GM23248 (cell line): ENCODE measurements at regions not wholly inside any gene's neighbourhood (a gene's known extent, or its start where the extent isn't known, plus 50 kb on each side); places are given as distances from the start of the nearest gene placed in this dataset.

Source experiments
- DNase-seq: peaks from one replicate; pipeline ENCODE4 v3.0.0-alpha.2; 2015
- H2AFZ ChIP-seq: fragments of 200-600 bp; sonication (generic); 2 replicates; pipeline ENCODE4 v1.6.1; 2016; ENCODE audit warnings: antibody characterized with exemption
- H3F3A ChIP-seq: fragments of 200-600 bp; sonication (generic); 2 replicates; pipeline ENCODE4 v1.6.1; 2016; ENCODE audit warnings: mild to moderate bottlenecking, antibody characterized with exemption, mixed run types; ENCODE audit not compliant: insufficient read depth
- H3K27ac ChIP-seq: fragments of 200-600 bp; sonication (generic); 2 replicates; pipeline ENCODE4 v1.5.1; 2016; ENCODE audit warnings: mild to moderate bottlenecking
- H3K27me3 ChIP-seq: fragments of 200-600 bp; sonication (generic); replicated peaks from 2 replicates; pipeline ENCODE4 v1.6.1; 2016; ENCODE audit warnings: mild to moderate bottlenecking; ENCODE audit not compliant: insufficient read depth
- H3K36me3 ChIP-seq: fragments of 200-600 bp; sonication (generic); 2 replicates; pipeline ENCODE4 v1.6.1; 2016; ENCODE audit warnings: low read depth, mild to moderate bottlenecking
- H3K4me1 ChIP-seq: fragments of 200-600 bp; sonication (generic); 2 replicates; pipeline ENCODE4 v1.6.1; 2016; ENCODE audit warnings: mild to moderate bottlenecking; ENCODE audit not compliant: insufficient read depth
- H3K4me2 ChIP-seq: fragments of 200-600 bp; sonication (generic); one replicate; pipeline ENCODE4 v1.6.1; 2016; ENCODE audit warnings: mild to moderate bottlenecking; ENCODE audit not compliant: unreplicated experiment
- H3K4me3 ChIP-seq: fragments of 200-600 bp; sonication (generic); 2 replicates; pipeline ENCODE4 v1.5.1; 2016; ENCODE audit warnings: mild to moderate bottlenecking
- H3K79me2 ChIP-seq: fragments of 200-600 bp; sonication (generic); 2 replicates; pipeline ENCODE4 v1.6.1; 2016; ENCODE audit warnings: mild to moderate bottlenecking; ENCODE audit not compliant: insufficient read depth
- H3K9ac ChIP-seq: fragments of 200-600 bp; sonication (generic); 2 replicates; pipeline ENCODE4 v1.6.1; 2016; ENCODE audit warnings: mild to moderate bottlenecking
- H3K9me2 ChIP-seq: fragments of 200-600 bp; sonication (generic); 2 replicates; pipeline ENCODE4 v1.6.1; 2016; ENCODE audit warnings: mixed run types, mild to moderate bottlenecking, moderate library complexity; ENCODE audit not compliant: insufficient read depth
- H3K9me3 ChIP-seq: fragments of 200-600 bp; sonication (generic); one replicate; pipeline ENCODE4 v1.6.1; 2017; ENCODE audit warnings: low read depth
- H4K20me1 ChIP-seq: fragments of 200-600 bp; sonication (generic); 2 replicates; pipeline ENCODE4 v1.6.0; 2016; ENCODE audit not compliant: insufficient read depth
- EZH2 ChIP-seq: fragments of 200-600 bp; sonication (generic); IDR thresholded peaks from 2 replicates; pipeline ENCODE4 v1.6.1; 2018; ENCODE audit warnings: antibody characterized with exemption, mild to moderate bottlenecking; ENCODE audit not compliant: insufficient read depth, poor library complexity, severe bottlenecking
- EZH2phosphoT487 ChIP-seq: fragments of 200-600 bp; sonication (generic); IDR thresholded peaks from 2 replicates; pipeline ENCODE4 v1.6.1; 2018; ENCODE audit warnings: antibody characterized with exemption, moderate library complexity, mild to moderate bottlenecking, low read depth; ENCODE audit not compliant: insufficient read depth
- WGBS, 2 experiments: methylation state at CpG; one replicate each; pipeline ENCODE4 v1.1.6; 2015 to 2017; ENCODE audit warnings: low lambda C conversion rate in 2 of 2, low coverage in 1 of 2; ENCODE audit errors: missing lambda C conversion rate in 2 of 2; 5-methylcytosine and 5-hydroxymethylcytosine counted together
- in situ Hi-C: fragments of 300-500 bp; cut with MboI; formaldehyde crosslinking; loops from 2 replicates; pipeline ENCODE4 v1.15.0; 2020

GRCh38 chr15:66899555-66900350, 165.6 kb upstream of the SMAD3 start:
- DNase-seq: peak; percentile 81
- H3K9me3 ChIP-seq: no peaks in the 10 kb centered on the region
- H3K79me2 ChIP-seq: no peaks in the 10 kb centered on the region
- H3K27me3 ChIP-seq: no peaks in the 10 kb centered on the region
- no peak overlapping the region for H3K4me2 ChIP-seq
- in situ Hi-C loops: no loop called here
- WGBS, 2 experiments: 83 to 84% methylated on average over 9 of the region's 9 CpGs
- TF ChIP-seq EZH2: no peak
- TF ChIP-seq EZH2phosphoT487: no peak
- H3K9ac ChIP-seq: no peak overlapping the region
- peaks cover 11% of the 10 kb centered on the region; the same call in 1 of the 2 replicates for H3F3A ChIP-seq
- no peaks in the 10 kb centered on the region for H3K9me2 ChIP-seq
- no peaks in the 10 kb centered on the region for H4K20me1 ChIP-seq
- peak overlapping the region; percentile 67 for H3K27ac ChIP-seq
- H3K4me3 ChIP-seq: no peak overlapping the region
- peaks cover 34% of the 10 kb centered on the region for H3K4me1 ChIP-seq
- peak overlapping the region; percentile 27; the same call in 1 of the 2 replicates for H2AFZ ChIP-seq
- no peaks in the 10 kb centered on the region for H3K36me3 ChIP-seq

- no peaks in the 10 kb centered on the region for H3K9me2 ChIP-seq
- peak overlapping the region; percentile 67; the same call in 1 of the 2 replicates for H3K27ac ChIP-seq
- H3K4me1 ChIP-seq: peaks cover 26% of the 10 kb centered on the region
- DNase-seq: no peak
- WGBS, 2 experiments: 89 to 90% methylated on average over 14 of the region's 14 CpGs
- no peak overlapping the region for H3K4me3 ChIP-seq
- no peak overlapping the region for H3K9ac ChIP-seq
- H3F3A ChIP-seq: peaks cover 11% of the 10 kb centered on the region; the same call in 1 of the 2 replicates
- H2AFZ ChIP-seq: peak overlapping the region; percentile 66
- no peaks in the 10 kb centered on the region for H3K27me3 ChIP-seq
- no peaks in the 10 kb centered on the region for H3K9me3 ChIP-seq
- in situ Hi-C loops: no loop called here
- TF ChIP-seq EZH2: no peak
- H3K36me3 ChIP-seq: no peaks in the 10 kb centered on the region
- H3K4me2 ChIP-seq: no peak overlapping the region
- H4K20me1 ChIP-seq: no peaks in the 10 kb centered on the region
- no peaks in the 10 kb centered on the region for H3K79me2 ChIP-seq
These were observed 164.7 kb upstream of the SMAD3 start for GRCh38 chr15:66900586-66901310.

- H3K9ac ChIP-seq: no peak overlapping the region
- no peaks in the 10 kb centered on the region for H3K9me3 ChIP-seq
- peaks cover 11% of the 10 kb centered on the region; the same call in 1 of the 2 replicates for H3F3A ChIP-seq
- H3K4me3 ChIP-seq: no peak overlapping the region
- TF ChIP-seq EZH2 (no peak), EZH2phosphoT487 (no peak)
- H2AFZ ChIP-seq: peak overlapping the region; percentile 66
- H3K79me2 ChIP-seq: no peaks in the 10 kb centered on the region
- H3K27me3 ChIP-seq: no peaks in the 10 kb centered on the region
- DNase-seq: peak; percentile 61
- H3K4me1 ChIP-seq: peaks cover 26% of the 10 kb centered on the region
- in situ Hi-C loops: no loop called here
- no peak overlapping the region; the same call in 1 of the 2 replicates for H3K27ac ChIP-seq
- WGBS, 2 experiments: 89 to 94% methylated on average over 6 of the region's 6 CpGs
- H4K20me1 ChIP-seq: no peaks in the 10 kb centered on the region
- no peaks in the 10 kb centered on the region for H3K9me2 ChIP-seq
- H3K36me3 ChIP-seq: no peaks in the 10 kb centered on the region
- H3K4me2 ChIP-seq: peak overlapping the region; percentile 6
These were observed 163.9 kb upstream of the SMAD3 start for GRCh38 chr15:66901336-66902100.

- Histone ChIP-seq H3F3A (peaks cover 4% of the 10 kb centered on the region; the same call in 1 of the 2 replicates), H4K20me1 (no peaks in the 10 kb centered on the region), H3K27ac (no peak overlapping the region), H3K4me1 (peaks cover 18% of the 10 kb centered on the region), H3K4me3 (no peak overlapping the region), H3K36me3 (no peaks in the 10 kb centered on the region), H3K9ac (no peak overlapping the region), H3K4me2 (no peak overlapping the region), H2AFZ (no peak overlapping the region), H3K79me2 (no peaks in the 10 kb centered on the region), H3K27me3 (no peaks in the 10 kb centered on the region), H3K9me3 (no peaks in the 10 kb centered on the region), H3K9me2 (no peaks in the 10 kb centered on the region)
- DNase-seq: no peak
- WGBS, 2 experiments: 94 to 98% methylated on average over 2 of the region's 2 CpGs
- TF ChIP-seq EZH2 (no peak), EZH2phosphoT487 (no peak)
- in situ Hi-C loops: no loop called here
These were observed 160.2 kb upstream of the SMAD3 start for GRCh38 chr15:66905185-66905584.
